ENCODE measurements at regions not wholly inside any gene's neighbourhood (a gene's known extent, or its start where the extent isn't known, plus 50 kb on each side); places are given as distances from the start of the nearest gene placed in this dataset.

DNA sequence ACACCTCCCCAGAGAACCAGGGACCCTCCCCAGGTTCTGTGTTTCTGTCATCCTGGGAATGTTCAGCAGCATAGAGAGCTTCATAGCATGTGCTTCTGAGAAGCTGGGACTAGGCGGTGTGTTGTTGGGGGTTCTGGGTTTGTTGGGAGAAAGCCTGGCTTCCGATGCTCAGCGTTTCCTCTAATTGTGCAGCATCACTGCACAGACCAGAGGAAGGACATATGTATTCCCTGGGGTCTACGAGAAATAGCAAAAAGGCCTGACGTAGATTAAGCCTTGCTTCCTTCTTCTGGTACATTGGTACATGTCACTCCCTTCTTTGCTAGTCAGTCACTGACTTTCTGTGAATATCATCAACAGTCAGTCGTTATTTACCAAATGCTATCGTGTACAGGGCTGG, 96.9 kb upstream of the SGK1 start:
- TF ChIP-seq, protein P1, sequence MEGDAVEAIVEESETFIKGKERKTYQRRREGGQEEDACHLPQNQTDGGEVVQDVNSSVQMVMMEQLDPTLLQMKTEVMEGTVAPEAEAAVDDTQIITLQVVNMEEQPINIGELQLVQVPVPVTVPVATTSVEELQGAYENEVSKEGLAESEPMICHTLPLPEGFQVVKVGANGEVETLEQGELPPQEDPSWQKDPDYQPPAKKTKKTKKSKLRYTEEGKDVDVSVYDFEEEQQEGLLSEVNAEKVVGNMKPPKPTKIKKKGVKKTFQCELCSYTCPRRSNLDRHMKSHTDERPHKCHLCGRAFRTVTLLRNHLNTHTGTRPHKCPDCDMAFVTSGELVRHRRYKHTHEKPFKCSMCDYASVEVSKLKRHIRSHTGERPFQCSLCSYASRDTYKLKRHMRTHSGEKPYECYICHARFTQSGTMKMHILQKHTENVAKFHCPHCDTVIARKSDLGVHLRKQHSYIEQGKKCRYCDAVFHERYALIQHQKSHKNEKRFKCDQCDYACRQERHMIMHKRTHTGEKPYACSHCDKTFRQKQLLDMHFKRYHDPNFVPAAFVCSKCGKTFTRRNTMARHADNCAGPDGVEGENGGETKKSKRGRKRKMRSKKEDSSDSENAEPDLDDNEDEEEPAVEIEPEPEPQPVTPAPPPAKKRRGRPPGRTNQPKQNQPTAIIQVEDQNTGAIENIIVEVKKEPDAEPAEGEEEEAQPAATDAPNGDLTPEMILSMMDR (IDR thresholded peaks at IDR 0.05): no peak
- no peak for TF ChIP-seq POLR2A (IDR thresholded peaks at IDR 0.05)
